HTR-8/SVneo (cell line): ENCODE measurements at regions not wholly inside any gene's neighbourhood (a gene's known extent, or its start where the extent isn't known, plus 50 kb on each side); places are given as distances from the start of the nearest gene placed in this dataset.
A peak's percentile ranks its signal among the peaks of the same experiment; 100 is the strongest.

ENCODE experiments used
- DNase-seq: peaks from one replicate; pipeline ENCODE4 v3.0.0; 2011; ENCODE audit warnings: low spot score, mixed read lengths; ENCODE audit not compliant: insufficient read length
- FAIRE-seq: peaks from 2 replicates; lab custom pipeline; 2011; peaks lifted over from hg19 to GRCh38; lab: Jason Lieb, UNC

DNA sequence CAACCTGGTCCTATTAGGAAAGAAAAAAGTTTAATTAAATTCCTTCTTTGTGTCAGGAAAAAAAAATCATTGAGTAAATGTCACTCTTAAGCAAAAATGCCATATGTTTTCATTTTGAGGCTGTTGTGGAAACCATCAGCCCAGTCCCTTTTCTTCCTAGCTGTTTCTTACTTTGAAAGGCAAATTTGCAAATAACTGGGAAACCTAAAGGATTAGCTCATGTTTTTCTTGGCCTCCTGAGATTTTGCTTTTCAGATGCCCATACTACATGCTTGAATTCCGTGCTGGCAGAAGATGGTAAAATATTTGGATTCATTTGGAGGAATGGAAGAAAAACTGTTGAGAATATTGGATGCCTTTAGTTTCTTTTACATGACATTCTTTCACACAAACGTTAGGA, 182.1 kb upstream of the ADAMTS5 start:
- DNase-seq (no peak), FAIRE-seq (no peak)

DNA sequence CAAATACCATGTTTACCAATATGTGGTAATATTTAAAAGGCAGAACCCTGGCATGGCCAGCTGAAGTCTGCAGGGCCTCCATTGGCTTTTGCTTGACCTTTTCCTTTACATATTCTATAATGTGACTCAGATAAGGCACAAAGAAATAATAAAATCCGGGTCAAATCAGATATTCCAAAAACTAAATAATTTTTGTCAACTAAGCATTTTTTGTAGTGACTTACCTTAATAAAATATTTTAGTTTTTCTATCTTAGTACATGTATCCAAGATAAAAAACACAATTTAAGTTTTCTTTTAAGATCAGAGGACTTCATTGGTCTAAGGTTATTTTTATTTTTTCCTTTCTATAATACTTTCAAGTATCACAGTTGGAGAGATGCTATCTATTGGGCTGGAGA, 179.4 kb upstream of the ADAMTS5 start:
- DNase-seq (no peak), FAIRE-seq (no peak)

DNA sequence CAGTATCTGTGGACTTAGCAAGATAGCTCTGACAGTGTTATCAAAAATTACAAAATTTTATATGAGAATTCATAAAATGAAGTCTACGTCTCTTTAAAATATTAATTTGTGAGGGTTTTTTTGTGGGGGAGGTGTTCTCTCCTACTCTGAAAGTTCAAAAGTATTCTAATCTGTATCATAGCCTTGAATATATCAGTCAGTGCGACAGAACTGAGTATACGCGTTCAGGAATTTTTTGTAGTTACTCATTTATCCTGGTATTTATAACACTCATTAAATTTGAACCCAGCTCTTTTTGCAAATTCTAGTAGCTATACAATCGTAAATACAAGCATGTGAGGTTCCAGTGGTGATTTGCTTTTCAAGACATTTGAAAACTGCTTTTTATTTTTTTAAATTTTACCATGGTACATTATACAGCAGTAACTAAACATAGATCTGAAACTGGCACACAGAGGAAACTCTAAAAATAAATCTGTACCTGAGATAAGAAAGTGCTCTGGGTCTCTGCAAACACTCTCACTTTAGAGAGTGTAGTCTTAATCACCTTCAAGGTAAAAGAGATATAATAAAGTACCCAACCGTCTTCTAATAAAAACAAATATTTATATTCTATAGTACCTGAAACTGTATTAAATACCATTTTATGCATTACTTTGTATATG, 178.4 kb upstream of the ADAMTS5 start:
- FAIRE-seq (no peak), DNase-seq (no peak)

DNA sequence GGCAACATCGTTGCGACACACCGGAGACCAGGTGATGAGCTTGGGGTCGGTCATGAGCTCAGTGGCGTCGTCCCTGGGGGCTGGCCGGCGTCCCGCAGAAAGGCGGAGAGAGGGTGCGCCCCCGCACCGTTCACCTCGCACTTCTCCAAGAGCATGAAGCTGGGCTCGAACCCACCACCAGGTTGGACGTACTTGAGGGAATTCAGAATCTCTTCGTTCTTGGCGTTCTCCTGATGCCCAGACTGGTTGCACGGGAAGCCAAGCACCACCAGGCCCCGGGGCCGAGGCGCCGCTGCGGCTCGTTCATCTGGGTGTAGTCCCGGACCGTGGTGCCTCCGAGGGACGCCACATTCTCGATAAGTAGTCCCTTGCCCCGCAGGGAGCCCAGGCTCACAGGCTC, 176.6 kb upstream of the ADAMTS5 start:
- no peak for DNase-seq
- FAIRE-seq, result no peak

DNA sequence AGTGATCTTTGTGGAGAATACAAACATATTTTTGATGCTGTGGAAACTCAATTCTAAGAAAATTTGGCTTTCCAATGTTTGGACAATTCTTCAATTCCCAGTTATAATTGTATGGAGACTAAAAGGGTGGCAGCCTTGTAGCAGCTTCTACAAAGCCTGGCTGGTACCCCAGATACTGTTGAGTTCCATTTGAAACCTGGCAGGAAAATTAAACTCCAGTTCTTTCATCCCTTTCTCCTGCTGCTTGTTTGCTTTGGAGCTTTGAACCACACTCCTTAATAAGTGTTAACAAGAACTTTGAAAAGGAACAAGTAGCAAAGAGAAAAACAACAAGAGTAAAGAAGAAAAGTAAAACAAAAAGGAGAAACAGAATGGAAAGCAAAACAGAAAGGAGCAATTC, 172.6 kb upstream of the ADAMTS5 start:
- no peak for FAIRE-seq
- DNase-seq, result no peak

DNA sequence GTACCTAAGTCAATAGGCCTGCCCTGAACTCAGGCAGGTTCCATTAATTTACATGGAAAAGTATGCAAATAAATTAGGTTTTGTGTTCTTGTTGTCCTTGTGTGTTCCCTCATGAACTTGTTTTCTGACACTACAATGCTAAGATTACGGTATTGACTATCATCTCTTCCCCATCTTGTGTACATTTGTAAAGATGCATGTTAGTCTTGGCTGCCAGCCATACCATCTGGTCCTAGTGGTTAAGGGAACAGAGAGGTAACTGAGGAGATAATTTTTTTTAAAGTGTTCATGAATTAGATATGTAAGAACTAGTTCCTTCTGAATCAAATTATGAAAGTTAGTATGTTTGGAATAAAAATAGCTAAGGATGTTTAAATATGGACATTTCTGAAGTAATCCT, 167.6 kb upstream of the ADAMTS5 start:
- DNase-seq (no peak), FAIRE-seq (no peak)

DNA sequence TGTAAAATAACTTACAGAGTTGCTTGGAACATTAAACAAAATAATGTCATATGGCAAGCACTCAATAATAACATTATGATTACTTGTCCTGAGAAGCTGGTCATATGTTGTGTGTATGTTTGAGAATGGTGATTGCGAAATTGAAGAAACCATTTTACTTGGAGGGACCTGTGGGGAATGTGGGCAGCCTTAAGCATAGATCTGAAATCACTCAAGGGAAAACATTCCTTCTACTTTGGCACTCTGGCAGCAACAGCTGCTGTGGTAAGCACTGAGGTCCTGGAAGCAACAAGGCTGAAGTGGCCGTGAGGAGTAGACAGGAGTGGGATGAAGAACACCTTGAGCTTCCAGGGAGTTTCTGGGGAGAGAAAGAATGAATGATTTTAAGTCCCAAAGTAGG, 165.4 kb upstream of the ADAMTS5 start:
- DNase-seq, result no peak

DNA sequence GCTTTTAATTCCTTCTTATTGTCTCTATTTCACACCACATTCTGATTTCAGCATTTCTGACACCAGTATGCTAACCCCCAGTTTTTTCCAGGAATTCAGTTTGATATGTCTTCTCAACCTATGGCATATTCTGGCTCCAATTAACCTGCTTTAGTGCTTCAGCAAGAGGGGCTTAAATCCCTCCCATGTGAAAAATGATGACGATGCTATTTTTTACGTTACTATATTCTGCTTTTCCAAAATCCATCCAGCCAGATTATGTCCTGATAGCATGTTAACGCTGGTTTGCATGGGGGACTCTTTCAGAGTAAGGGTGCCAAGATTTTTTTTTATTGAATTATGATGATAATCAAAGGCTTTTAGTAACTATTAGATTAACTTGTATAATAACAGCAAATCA, 163.3 kb upstream of the ADAMTS5 start:
- FAIRE-seq, result no peak
- no peak for DNase-seq

More for the DNA sequence above, 165.4 kb upstream of the ADAMTS5 start:
- no peak for FAIRE-seq

DNA sequence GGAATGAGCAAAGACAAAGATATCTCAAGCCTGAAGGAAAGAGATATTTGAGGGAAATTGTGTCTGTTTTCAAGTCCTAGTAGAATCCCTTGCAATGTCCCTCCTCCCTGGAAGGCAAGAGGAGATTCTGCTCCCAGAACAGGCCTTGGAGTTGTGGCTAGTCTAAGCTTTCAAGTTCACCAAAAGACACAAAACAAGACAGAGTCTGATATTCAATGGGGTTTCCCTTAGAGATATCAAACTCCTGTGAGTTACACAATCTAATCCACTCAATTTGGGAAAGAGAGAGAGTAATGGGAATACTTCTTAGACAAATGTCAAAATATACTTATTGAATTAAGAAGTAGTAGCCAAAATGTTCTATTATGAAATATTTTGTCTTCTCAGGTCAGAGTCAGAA, 162.8 kb upstream of the ADAMTS5 start:
- DNase-seq, result no peak

DNA sequence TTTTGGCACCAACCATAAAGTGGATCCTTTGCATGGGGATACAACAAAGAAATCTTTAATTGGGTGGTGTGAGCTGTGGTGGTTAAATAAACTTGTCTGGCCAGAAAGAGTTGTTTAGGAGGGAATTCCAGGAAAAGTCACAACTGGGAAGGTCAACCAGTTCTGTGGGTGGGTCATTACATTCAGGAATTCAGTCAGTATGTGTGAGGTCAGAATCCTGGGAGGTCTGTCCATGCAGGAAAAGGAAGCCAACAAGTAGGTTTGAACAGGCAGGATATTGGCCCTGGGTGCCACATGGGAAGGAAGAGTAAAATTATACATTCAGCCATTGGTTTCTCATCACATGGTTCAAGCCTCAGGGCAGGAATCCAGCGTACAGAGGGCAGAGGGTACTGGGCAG, 162.3 kb upstream of the ADAMTS5 start:
- DNase-seq (no peak), FAIRE-seq (no peak)

More for the DNA sequence above, 162.8 kb upstream of the ADAMTS5 start:
- FAIRE-seq, result no peak

DNA sequence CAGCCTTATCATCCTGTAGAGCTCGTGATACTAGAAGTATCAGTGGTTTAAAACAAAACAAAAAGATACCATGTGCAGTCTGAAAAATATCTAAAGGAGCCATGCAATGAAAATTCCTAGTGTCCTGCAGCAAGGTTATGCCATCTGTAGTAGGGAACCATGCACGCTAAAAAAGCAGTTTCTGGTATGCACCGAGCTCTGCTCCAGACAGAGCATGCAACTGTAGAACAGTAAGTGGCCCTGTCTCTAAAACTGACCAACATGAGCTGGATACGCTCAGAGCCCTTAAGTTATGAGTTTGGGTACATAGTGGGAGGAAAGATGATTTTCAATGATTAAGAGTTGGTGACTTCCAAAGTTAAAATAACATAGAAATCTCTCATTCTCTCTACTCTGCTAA, 159.3 kb upstream of the ADAMTS5 start:
- DNase-seq, result no peak
- no peak for FAIRE-seq

DNA sequence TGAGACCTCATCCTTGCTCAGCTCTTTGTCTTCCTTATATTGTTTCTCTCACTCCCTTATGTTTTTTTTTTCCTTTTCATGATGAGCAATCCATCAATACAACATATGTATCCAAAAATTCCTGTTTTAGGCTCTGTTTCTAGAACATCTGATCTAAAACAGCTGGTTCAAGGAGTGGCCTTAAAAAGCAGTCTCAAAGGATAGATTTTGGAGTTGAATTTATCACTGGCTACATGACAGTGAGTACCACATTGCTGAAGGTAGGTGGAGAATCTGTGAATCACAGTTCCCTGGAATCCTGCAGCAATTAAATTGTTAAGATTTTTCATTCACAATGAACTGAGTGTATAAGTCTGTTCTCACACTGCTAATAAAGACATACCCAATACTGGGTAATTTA, 155.8 kb upstream of the ADAMTS5 start:
- DNase-seq (no peak), FAIRE-seq (no peak)

DNA sequence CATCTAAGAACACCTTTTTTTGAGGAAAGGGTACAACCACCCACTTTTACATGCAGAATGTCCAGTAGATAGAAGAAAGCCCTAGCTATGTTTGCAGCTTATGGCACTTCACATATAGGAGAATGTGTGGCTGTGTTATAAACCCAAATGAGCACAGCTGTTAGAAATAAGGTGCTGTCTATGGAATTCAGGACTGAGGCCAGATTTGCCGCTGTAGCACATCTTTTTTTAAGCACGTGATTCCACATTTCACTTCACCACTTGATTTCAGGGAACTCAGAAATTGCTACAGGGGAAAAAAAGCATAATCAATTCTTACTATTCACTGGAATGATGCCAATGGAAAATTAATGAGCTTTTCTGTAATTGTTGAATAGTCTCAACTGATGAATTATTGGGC, 147.2 kb upstream of the ADAMTS5 start:
- no peak for DNase-seq
- FAIRE-seq, result no peak

DNA sequence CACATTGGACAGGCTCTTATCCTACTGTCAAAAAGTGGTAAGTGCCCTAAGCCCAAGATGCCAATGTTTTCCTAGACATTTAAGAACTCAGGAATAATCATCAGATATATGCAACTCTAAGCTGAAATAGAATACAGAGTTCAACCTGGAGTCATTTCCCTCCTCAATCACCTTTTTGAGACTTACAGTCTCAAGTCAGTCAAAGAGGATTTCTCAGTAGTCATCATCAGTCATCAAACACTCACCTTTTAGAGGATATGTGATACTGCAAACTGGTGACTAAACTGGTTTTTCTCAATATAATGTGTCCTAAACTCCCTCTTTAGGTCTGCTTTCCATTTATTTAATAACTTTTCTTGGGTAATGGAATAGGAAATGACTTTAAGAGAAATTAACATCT, 145.3 kb upstream of the ADAMTS5 start:
- DNase-seq (no peak), FAIRE-seq (no peak)

DNA sequence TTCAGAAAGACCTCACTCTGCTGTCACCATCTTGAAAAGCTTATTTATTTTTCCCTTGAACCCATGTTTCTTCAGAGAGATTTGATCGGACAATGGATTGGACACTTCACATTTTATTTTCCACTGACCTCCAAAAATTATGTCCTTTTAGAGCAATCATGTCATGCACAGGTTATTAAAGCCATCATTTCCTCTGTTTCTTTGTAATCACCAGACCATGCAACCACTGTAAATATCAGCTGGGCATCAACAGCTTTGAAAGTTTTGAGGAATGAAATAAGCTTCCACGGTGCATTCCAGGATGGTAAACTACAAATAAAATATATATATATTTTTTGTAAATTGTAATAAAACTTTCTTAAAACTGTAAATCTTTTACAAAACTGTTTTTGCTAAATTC, 144.1 kb upstream of the ADAMTS5 start:
- FAIRE-seq (no peak), DNase-seq (no peak)

DNA sequence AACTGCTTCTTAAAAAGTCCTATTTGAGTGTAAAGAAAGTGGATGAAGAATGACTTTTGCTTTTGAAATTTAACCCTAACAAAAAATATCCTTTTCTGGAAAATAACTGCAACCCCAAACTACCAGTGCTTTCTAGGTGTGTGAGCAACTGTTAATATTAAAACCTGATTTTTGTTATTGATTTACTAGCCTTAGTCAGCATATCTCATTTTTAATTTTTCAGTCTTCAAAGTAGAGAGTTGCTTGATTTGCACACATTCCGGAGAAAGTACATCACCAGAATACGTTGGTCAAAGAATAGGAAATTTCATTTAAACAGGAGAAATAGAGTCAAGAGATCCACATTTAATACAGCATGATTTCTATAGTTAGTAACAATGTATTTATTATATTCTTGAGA, 141.8 kb upstream of the ADAMTS5 start:
- DNase-seq (no peak), FAIRE-seq (no peak)

DNA sequence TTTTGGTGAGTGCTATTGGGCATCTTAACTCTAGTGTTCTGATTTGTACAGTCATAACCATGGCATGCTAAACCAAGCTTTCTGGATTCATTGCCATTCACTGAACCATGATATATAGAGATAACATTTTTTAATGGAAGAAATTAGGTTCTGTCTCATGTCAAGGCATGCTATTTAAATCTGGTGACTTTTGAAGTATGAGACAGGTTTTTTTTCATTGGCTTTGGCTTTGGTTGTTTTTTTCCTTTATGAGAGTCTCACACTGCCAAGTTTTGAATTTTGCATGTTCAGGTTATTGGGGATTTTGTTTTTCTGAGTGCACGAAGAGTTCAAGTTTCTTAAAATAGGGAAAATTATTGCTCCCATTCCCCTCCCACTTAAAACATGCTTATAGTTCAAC, 141.3 kb upstream of the ADAMTS5 start:
- DNase-seq (peak; percentile 7), FAIRE-seq (no peak)

DNA sequence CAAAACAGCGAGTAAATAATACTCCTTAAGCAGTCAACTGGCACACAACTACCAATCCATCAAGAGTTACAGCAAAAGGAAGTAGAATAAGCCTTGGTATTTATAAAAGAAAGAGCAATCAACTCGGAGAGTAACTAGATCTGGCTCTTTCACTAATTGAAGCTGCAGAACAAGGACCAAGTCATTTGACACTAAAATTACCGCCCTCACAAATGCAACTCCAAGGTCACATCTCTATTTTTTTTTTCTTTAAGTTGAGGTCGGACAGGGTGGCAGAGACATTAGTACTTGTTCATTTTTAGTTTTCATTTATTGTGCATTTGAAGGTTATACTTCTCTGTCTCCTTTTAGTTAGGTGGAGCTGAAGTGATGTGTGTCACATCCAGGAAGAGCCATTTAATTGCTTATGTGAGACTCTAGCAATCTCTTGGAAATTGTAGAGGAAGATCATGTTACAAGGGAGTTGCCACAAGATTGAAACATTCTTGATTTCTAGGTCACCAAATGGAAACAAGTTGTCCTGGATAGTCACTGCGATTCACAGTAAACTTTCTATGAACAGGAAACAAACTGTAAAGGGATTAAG, 138.1 kb upstream of the ADAMTS5 start:
- FAIRE-seq (peak; percentile 69), DNase-seq (peak; percentile 22)

DNA sequence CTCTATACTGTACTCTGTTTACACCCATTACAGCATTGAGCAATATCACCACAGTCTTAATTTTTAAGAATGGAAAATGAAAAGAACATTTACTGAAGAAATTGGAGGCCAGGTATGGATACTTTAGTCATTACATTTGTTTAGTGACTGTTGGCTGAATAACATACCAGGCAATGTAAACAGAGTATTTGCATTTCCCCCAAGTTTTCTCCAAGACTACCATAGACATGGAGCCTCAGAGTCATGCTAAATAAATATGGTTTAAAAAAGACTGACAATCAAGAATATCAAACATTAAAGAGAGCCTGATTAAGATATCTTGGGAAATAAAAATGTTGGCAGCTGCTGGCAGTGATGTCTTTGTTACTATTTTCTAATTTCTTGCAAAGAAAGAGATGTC, 136.9 kb upstream of the ADAMTS5 start:
- no peak for FAIRE-seq

DNA sequence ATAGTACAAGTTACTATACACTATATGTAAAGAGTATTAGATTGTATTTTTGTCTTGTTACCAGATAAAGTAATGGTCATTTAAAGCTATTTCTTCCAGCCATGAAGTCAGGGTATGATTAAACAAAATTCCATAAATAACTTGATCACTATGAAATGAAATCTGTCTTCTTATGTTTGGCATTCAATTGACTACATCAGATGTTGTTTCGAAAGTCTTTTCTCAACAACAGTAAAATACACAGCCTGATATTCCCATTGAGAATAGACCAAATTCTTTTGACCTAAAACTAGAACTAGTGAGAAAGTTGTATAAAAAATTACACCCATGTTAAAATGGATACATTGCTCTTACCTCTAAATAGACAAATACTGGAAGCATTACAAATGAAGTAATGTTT, 134.6 kb upstream of the ADAMTS5 start:
- DNase-seq (no peak), FAIRE-seq (no peak)

More for the DNA sequence above, 136.9 kb upstream of the ADAMTS5 start:
- no peak for DNase-seq

DNA sequence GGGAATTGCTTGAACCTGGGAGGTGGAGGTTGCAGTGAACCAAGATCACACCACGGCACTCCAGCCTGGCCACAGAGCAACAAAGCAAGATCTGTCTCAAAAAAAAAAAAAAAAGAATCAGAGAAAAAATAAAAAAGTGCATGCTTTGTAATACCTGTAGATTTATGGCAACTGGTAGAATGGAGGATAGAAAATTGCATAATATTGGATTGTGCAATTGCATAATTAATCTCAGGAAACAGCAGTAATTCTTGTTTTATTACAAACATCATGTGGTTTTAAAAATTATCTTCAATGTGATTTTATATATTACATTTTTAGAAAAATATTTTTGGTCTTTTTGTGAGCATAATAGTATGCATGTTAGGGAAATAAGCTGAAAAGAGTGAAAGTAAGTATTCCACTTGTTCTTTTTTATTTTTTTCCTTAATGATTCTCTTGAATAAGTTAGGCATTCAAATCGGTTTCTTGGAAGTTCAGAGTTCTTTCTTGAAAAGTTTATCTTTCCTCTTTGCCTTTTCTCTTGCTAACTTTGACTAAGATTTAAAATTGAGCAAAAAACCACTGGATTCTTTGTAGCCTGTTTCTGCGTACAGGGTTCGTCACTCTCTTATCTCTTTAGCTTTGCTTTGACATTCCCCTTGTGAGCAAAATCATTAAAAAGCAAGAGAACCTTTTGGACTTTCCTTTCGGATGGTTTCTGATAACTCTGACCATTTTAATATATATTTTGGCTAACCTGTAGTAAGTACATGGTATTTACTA, 127.5 kb upstream of the ADAMTS5 start:
- FAIRE-seq, result no peak

DNA sequence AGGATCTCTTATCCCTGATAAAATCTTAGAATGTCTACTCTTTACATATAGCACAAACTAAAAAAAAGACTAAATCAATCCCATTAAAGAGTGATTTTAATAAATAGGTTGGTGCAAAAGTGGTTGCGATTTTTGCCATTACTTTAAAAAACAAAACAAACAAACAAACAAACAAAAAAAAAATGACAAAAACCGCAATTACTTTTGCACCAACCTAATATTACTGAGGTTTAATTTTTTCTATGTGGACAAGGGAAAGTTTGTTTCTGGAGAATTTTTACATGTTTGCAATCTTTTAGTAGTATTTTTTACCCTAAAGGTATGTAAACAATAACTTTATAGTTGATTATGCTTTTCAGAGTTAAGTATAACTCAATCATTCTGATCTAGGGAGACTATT, 119.7 kb upstream of the ADAMTS5 start:
- DNase-seq (no peak), FAIRE-seq (no peak)

More for the DNA sequence above, 127.5 kb upstream of the ADAMTS5 start:
- DNase-seq, result peak; percentile 14
